Adrenal gland (tissue), 9 donors: ENCODE measurements at regions not wholly inside any gene's neighbourhood (a gene's known extent, or its start where the extent isn't known, plus 50 kb on each side); places are given as distances from the start of the nearest gene placed in this dataset.

Experiments used
- DNase-seq, 7 donors: peaks; one replicate each; pipeline ENCODE4 v3.0.0-alpha.2; 2019 to 2020
- H3K27ac ChIP-seq, 5 donors: fragments of 200-600 bp; sonication (generic) in 4 of 5; 1 replicate in 3 of 5; 2 replicates in 2 of 5; pipeline versions ENCODE4 v1.5.1 to v1.8.0; 2016 to 2020; ENCODE audit warnings: mild to moderate bottlenecking in 1 of 5
- H3K27me3 ChIP-seq: fragments of 200-600 bp; 2 replicates; pipeline ENCODE4 v1.8.0; 2021
- H3K36me3 ChIP-seq, 2 donors: fragments of 200-600 bp; replicated peaks in 1 of 2; 1 replicate in 1 of 2; 2 replicates in 1 of 2; pipeline versions ENCODE4 v1.5.1 to v1.8.0; 2018 to 2022
- H3K4me1 ChIP-seq, 2 donors: fragments of 200-600 bp; replicated peaks in 1 of 2; 1 replicate in 1 of 2; 2 replicates in 1 of 2; pipeline versions ENCODE4 v1.5.1 to v1.8.0; 2018 to 2021
- H3K4me3 ChIP-seq, 4 donors: fragments of 200-600 bp; sonication (generic) in 3 of 4; one replicate each; pipeline ENCODE4 v1.5.1; 2016 to 2018
- H3K9me3 ChIP-seq, 3 donors: fragments of 200-600 bp; sonication (generic) in 1 of 3; replicated peaks in 1 of 3; 1 replicate in 2 of 3; 2 replicates in 1 of 3; pipeline versions ENCODE4 v1.5.1 to v1.8.0; 2016 to 2021
- POLR2A ChIP-seq, 2 donors: fragments of 450-650 bp; IDR thresholded peaks; one replicate each; pipeline ENCODE4 v1.6.1; 2017; ENCODE audit warnings: antibody characterized with exemption in 2 of 2, mild to moderate bottlenecking in 2 of 2, moderate library complexity in 1 of 2
- WGBS, 4 donors: extraction: QIAGEN DNeasy Blood & Tissue Kit in 2 of 4; methylation state at CpG; one replicate each; pipeline versions ENCODE4 v1.1.5 to v1.1.7; 2013 to 2017; 5-methylcytosine and 5-hydroxymethylcytosine counted together
- intact Hi-C, 2 donors: fragments of 100-400 bp; cut with DNase I; formaldehyde crosslinking; loops; one replicate each; pipeline versions ENCODE4 v1.14.1 to v1.15.0; 2022 to 2023
- TF ChIP-seq, protein P1 (sequence below), 6 experiments: fragments of 450-650 bp in 4 of 6; fragments of 200-600 bp in 2 of 6; sonication (generic) in 1 of 6; IDR thresholded peaks; 1 replicate in 5 of 6; 2 replicates in 1 of 6; pipeline versions ENCODE4 v1.5.1 to v1.8.0; 2016 to 2021; ENCODE audit warnings: antibody characterized with exemption in 6 of 6, mild to moderate bottlenecking in 2 of 6, moderate library complexity in 1 of 6
- donor health status: healthy with polysubstance abuse.
- donor health status: Bipolar disorder and iron deficiency.
- donor health status: DM: yes; HTN: yes; CAD: no.
- donor health status: DM: no; HTN: no; CAD: no.
- donor health status: DM: no; HTN: no; CAD: no.

DNA sequence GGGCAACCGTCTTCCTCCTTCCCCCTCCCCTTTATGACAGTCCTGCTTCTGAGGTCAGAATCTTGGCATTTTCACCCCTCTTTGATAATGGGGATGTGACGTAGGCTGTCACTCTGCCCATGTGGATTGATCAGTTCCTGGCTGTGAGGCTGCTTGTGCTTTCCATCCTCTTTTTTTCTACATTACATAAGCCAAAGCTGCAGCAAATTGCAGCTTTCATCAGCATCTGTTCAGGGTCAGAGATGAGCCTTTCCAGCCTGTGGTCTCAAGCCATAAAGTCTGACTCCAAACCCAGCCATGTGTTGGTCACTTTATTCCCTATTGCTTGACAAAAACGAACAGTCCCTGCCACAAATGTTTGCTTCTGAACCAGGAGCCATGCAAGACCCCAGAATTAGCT is 535.1 kb downstream of the CDH11 start:
- H3K27ac ChIP-seq, result no peak overlapping the region
- no peaks in the 10 kb centered on the region for H3K36me3 ChIP-seq
- TF ChIP-seq, protein P1, sequence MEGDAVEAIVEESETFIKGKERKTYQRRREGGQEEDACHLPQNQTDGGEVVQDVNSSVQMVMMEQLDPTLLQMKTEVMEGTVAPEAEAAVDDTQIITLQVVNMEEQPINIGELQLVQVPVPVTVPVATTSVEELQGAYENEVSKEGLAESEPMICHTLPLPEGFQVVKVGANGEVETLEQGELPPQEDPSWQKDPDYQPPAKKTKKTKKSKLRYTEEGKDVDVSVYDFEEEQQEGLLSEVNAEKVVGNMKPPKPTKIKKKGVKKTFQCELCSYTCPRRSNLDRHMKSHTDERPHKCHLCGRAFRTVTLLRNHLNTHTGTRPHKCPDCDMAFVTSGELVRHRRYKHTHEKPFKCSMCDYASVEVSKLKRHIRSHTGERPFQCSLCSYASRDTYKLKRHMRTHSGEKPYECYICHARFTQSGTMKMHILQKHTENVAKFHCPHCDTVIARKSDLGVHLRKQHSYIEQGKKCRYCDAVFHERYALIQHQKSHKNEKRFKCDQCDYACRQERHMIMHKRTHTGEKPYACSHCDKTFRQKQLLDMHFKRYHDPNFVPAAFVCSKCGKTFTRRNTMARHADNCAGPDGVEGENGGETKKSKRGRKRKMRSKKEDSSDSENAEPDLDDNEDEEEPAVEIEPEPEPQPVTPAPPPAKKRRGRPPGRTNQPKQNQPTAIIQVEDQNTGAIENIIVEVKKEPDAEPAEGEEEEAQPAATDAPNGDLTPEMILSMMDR (IDR thresholded peaks at IDR 0.05), result no peak
- no peak for TF ChIP-seq POLR2A (IDR thresholded peaks at IDR 0.05)
- H3K4me3 ChIP-seq, result no peak overlapping the region
- 29 to 36% (median 33%) methylated on average over 3 of the region's 3 CpGs for WGBS, 4 donors
- intact Hi-C loops, result no loop called here
- H3K9me3 ChIP-seq, result no peaks in the 10 kb centered on the region
- no peaks in the 10 kb centered on the region for H3K27me3 ChIP-seq
- peak in 1 of 7 donors; percentile 53 for DNase-seq
- H3K4me1 ChIP-seq, result no peaks in the 10 kb centered on the region

- Histone ChIP-seq H3K4me3 (no peak overlapping the region), H3K27me3 (no peaks in the 10 kb centered on the region), H3K4me1 (no peaks in the 10 kb centered on the region), H3K9me3 (no peaks in the 10 kb centered on the region), H3K27ac (no peak overlapping the region), H3K36me3 (no peaks in the 10 kb centered on the region)
- no peak for DNase-seq
- TF ChIP-seq, protein P1 (IDR thresholded peaks at IDR 0.05), result no peak
- TF ChIP-seq POLR2A (IDR thresholded peaks at IDR 0.05), result no peak
- intact Hi-C loops, result no loop called here
These were observed 536.5 kb downstream of the CDH11 start for GRCh38 chr16:64585367-64585766.

GRCh38 chr16:64580558-64580957 is 541.3 kb downstream of the CDH11 start:
- H3K36me3 ChIP-seq, result no peaks in the 10 kb centered on the region
- TF ChIP-seq, protein P1 (IDR thresholded peaks at IDR 0.05), result no peak
- no peak for TF ChIP-seq POLR2A (IDR thresholded peaks at IDR 0.05)
- WGBS, 4 donors, result 73 to 79% (median 75%) methylated on average over 7 of the region's 7 CpGs
- intact Hi-C loops, result no loop called here
- no peaks in the 10 kb centered on the region for H3K27me3 ChIP-seq
- no peak overlapping the region for H3K4me3 ChIP-seq
- H3K27ac ChIP-seq, result no peak overlapping the region
- H3K4me1 ChIP-seq, result no peaks in the 10 kb centered on the region
- H3K9me3 ChIP-seq, result no peaks in the 10 kb centered on the region
- DNase-seq, result no peak

DNA sequence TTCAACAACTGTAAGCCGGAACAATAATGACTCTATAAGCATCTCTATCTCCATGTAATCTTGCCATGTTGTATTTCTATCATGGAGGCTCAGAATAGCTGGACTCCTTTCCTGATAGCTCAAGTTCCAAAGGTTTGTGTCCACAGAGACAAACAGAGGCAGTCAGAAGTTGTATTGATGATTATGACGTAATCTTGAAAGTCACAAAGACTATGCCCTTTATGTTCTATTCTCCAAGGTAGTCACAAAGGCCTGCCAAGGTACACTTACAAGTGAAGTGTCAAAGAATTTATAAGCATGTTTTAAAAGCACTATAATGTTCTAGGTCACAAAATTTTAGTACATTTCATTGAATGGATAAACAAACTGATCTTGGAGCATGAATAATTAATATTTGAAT is 542.2 kb downstream of the CDH11 start:
- DNase-seq, result no peak
- H3K9me3 ChIP-seq, result no peaks in the 10 kb centered on the region
- H3K27ac ChIP-seq, result no peak overlapping the region
- intact Hi-C loops, result no loop called here
- no peaks in the 10 kb centered on the region for H3K27me3 ChIP-seq
- no peaks in the 10 kb centered on the region for H3K4me1 ChIP-seq
- no peak for TF ChIP-seq POLR2A (IDR thresholded peaks at IDR 0.05)
- TF ChIP-seq, protein P1 (IDR thresholded peaks at IDR 0.05), result no peak
- 73 to 90% (median 79%) methylated on average over 2 of the region's 2 CpGs for WGBS, 4 donors
- H3K4me3 ChIP-seq, result no peak overlapping the region
- no peaks in the 10 kb centered on the region for H3K36me3 ChIP-seq
